ENCODE measurements at regions not wholly inside any gene's neighbourhood (a gene's known extent, or its start where the extent isn't known, plus 50 kb on each side); places are given as distances from the start of the nearest gene placed in this dataset.

DNA sequence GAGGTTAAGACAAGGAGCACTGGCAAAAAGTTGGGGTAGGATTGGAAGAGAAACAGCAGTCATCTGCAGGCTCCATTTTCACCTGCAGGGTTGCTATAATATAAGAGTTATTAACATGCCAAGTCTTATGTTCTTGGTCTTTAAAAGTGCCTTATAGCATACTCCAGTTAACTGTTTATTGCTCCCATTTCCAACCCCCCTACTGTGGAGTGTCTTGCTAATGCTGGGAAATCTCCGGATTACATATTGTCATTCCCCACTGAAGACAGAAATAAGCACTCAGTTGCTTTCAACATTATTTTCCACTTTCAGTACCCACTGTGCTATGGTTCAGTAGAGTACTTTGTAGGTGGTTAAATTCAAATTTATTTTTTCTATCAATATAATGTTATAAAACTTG is 1014.3 kb downstream of the RPA4 start:
- no peaks in the 10 kb centered on the region for H3K23me2 ChIP-seq (ENCODE audit: low read depth, low read length)
- no peaks in the 10 kb centered on the region for H3K9me3 ChIP-seq (ENCODE audit: insufficient read depth in 2 of 2, low read depth in 1 of 2, low read length in 1 of 2)
- H2BK120ac ChIP-seq (replicated peaks; ENCODE audit: low read depth, low read length), result no peak overlapping the region
- H2BK12ac ChIP-seq (ENCODE audit: low read depth, low read length), result no peak overlapping the region
- H4K20me1 ChIP-seq (replicated peaks in 1 of 2; ENCODE audit: control insufficient read depth in 1 of 2, insufficient read depth in 2 of 2, low read length in 2 of 2), result no peaks in the 10 kb centered on the region
- no peak overlapping the region for H3K23ac ChIP-seq (ENCODE audit: insufficient read length)
- H2BK15ac ChIP-seq (ENCODE audit: low read length), result no peak overlapping the region
- H4K5ac ChIP-seq (ENCODE audit: insufficient read length, low read depth, low read length), result no peak overlapping the region
- TF ChIP-seq BRCA1 (IDR thresholded peaks at IDR 0.05; ENCODE audit: low read depth, low read length) (no peak), SAP30 (IDR thresholded peaks at IDR 0.05; ENCODE audit: insufficient read depth, insufficient replicate concordance, low read length) (no peak), GABPA (IDR thresholded peaks at IDR 0.05; ENCODE audit: borderline replicate concordance, insufficient read depth, low read length) (no peak), TAF1 (IDR thresholded peaks at IDR 0.05; ENCODE audit: low read depth, low read length) (no peak), CBX5 (IDR thresholded peaks at IDR 0.05; ENCODE audit: low read depth, low read length) (no peak), HDAC6 (IDR thresholded peaks at IDR 0.05; ENCODE audit: low read depth, low read length) (no peak)
- H2BK20ac ChIP-seq (ENCODE audit: low read length), result no peak overlapping the region
- H3K4ac ChIP-seq (replicated peaks; ENCODE audit: insufficient read length, low read depth, low read length), result no peak overlapping the region
- no peak overlapping the region for H3K9ac ChIP-seq (replicated peaks in 1 of 4; ENCODE audit: extremely low read depth in 1 of 4, low read depth in 3 of 4, low read length in 3 of 4)
- CTCF ChIA-PET (ENCODE audit: partially characterized antibody), result no interaction called here
- H3K4me1 ChIP-seq (replicated peaks in 1 of 4; ENCODE audit: control insufficient read depth in 3 of 4, insufficient read depth in 4 of 4, low read length in 3 of 4), result peaks cover 0 to 5% (median 0%) of the 10 kb centered on the region in 4 experiments; a peak in 1 of 7 replicates
- H3K4me3 ChIP-seq (ENCODE audit: extremely low read depth in 1 of 4, insufficient read depth in 2 of 4, low read depth in 3 of 4, low read length in 4 of 4), result no peak overlapping the region
- H3K27ac ChIP-seq (ENCODE audit: low read depth, low read length), result no peak overlapping the region
- H4K91ac ChIP-seq (replicated peaks; ENCODE audit: insufficient read length, low read length), result no peak overlapping the region
- WGBS, 2 experiments (ENCODE audit: extremely low coverage in 1 of 2, insufficient coverage in 1 of 2, insufficient read length in 1 of 2, insufficient replicate concordance in 2 of 2, low coverage in 1 of 2, low lambda C conversion rate in 2 of 2, missing lambda C conversion rate in 1 of 2), result 90% methylated on average over 1 of the region's 1 CpG; no CpG with 5 or more reads in 1 of the 2 experiments
- FAIRE-seq (peak; percentile 28), DNase-seq (ENCODE audit: low read depth in 1 of 2, low spot score in 2 of 2) (no peak)
- no peak overlapping the region for H3K4me2 ChIP-seq (ENCODE audit: insufficient read depth in 1 of 2, low read depth in 2 of 2, low read length in 2 of 2)
- H2AFZ ChIP-seq (ENCODE audit: low read length), result no peak overlapping the region
- no peaks in the 10 kb centered on the region for H3K79me2 ChIP-seq (ENCODE audit: control insufficient read depth in 1 of 2, insufficient read depth in 2 of 2, low read length in 2 of 2)
- no peak overlapping the region for H3K56ac ChIP-seq (replicated peaks; ENCODE audit: insufficient read length, low read depth, low read length)
- no peaks in the 10 kb centered on the region for H3K27me3 ChIP-seq (replicated peaks in 1 of 4; ENCODE audit: control insufficient read depth in 3 of 4, extremely low read depth in 1 of 4, insufficient read depth in 3 of 4, low read length in 3 of 4)
- H2AK5ac ChIP-seq (ENCODE audit: low read depth, low read length), result no peak overlapping the region
- POLR2A ChIA-PET (ENCODE audit: partially characterized antibody), result no interaction called here
- no peak overlapping the region for H3K18ac ChIP-seq (ENCODE audit: extremely low read depth, low read length)
- no peaks in the 10 kb centered on the region for H3K36me3 ChIP-seq (ENCODE audit: control insufficient read depth in 2 of 4, insufficient read depth in 4 of 4, low read length in 3 of 4)
- H2BK5ac ChIP-seq (ENCODE audit: low read depth, low read length), result no peak overlapping the region
- H3K79me1 ChIP-seq (ENCODE audit: low read depth, low read length), result no peaks in the 10 kb centered on the region
- no peak overlapping the region for H3K14ac ChIP-seq (ENCODE audit: insufficient read length)
- no peak overlapping the region for H4K8ac ChIP-seq (ENCODE audit: extremely low read depth, insufficient read depth, low read length)
